Ovary (tissue), 3 donors: ENCODE measurements at regions not wholly inside any gene's neighbourhood (a gene's known extent, or its start where the extent isn't known, plus 50 kb on each side); places are given as distances from the start of the nearest gene placed in this dataset.

Experiments
- EP300 ChIP-seq: sonication (generic); formaldehyde crosslinking; IDR thresholded peaks from one replicate; pipeline ENCODE4 v1.6.1; 2017; ENCODE audit warnings: antibody characterized with exemption
- POLR2A ChIP-seq: fragments of 450-650 bp; IDR thresholded peaks from one replicate; pipeline ENCODE4 v1.6.1; 2017; ENCODE audit warnings: antibody characterized with exemption, mild to moderate bottlenecking, moderate library complexity
- TF ChIP-seq, protein P1 (sequence below), 3 donors: fragments of 450-650 bp in 2 of 3; fragments of 200-600 bp in 1 of 3; IDR thresholded peaks; one replicate each; pipeline versions ENCODE4 v1.5.1 to v1.8.0; 2016 to 2022; ENCODE audit warnings: antibody characterized with exemption in 3 of 3, mild to moderate bottlenecking in 1 of 3
- donor health status: DM: no; HTN: no; CAD: no.

DNA sequence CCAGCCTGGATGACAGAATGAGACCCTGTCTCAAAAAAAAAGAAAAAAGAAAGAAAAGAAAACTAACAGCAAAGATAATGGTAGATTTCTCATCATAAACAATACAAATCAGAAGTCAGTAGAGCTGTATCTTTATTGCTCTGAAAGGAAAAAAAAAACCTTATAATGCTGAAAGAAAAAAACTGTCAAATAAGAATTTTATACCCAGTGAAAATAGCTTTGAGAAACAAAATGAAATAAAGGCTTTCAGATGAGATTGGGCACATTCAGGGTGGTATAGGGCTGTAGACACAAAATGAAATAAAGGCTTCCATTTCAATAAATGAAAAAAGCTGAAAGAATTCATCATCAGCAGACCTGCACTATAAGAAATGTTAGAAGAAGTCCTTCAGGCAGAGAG lies 105.0 kb upstream of the FOXN3 start:
- TF ChIP-seq, protein P1, sequence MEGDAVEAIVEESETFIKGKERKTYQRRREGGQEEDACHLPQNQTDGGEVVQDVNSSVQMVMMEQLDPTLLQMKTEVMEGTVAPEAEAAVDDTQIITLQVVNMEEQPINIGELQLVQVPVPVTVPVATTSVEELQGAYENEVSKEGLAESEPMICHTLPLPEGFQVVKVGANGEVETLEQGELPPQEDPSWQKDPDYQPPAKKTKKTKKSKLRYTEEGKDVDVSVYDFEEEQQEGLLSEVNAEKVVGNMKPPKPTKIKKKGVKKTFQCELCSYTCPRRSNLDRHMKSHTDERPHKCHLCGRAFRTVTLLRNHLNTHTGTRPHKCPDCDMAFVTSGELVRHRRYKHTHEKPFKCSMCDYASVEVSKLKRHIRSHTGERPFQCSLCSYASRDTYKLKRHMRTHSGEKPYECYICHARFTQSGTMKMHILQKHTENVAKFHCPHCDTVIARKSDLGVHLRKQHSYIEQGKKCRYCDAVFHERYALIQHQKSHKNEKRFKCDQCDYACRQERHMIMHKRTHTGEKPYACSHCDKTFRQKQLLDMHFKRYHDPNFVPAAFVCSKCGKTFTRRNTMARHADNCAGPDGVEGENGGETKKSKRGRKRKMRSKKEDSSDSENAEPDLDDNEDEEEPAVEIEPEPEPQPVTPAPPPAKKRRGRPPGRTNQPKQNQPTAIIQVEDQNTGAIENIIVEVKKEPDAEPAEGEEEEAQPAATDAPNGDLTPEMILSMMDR (IDR thresholded peaks at IDR 0.05), result no peak
- TF ChIP-seq POLR2A, result no peak
- no peak for TF ChIP-seq EP300
